ENCODE measurements at regions not wholly inside any gene's neighbourhood (a gene's known extent, or its start where the extent isn't known, plus 50 kb on each side); places are given as distances from the start of the nearest gene placed in this dataset.

DNA sequence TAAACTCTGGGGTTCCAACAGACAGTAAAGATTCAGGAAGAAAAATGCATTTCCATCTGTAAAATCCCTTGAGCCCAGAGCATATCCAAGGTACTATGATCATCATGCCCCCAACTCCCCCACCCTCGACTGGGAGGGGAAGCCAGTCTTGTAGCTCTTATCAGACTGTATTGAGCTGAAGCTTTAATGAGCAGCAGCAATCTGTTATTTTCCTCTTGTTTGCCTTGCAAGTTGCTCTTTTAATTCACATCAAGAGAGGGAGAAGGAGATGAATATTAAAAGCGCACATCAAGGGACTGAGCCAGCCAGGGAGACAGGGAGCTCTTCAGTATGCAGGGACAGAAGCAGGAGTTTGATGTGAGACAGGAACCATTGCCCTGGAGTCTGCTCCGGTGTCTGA is 52.5 kb upstream of the KCNA3 start:
- H3K36me3 ChIP-seq (ENCODE audit: control insufficient read depth in 4 of 4, insufficient read depth in 3 of 4, low read depth in 1 of 4, low read length in 3 of 4): no peaks in the 10 kb centered on the region
- no peak for TF ChIP-seq SP1 (IDR thresholded peaks at IDR 0.05)
- no peak for TF ChIP-seq JUND (IDR thresholded peaks at IDR 0.05)
- TF ChIP-seq RAD21 (IDR thresholded peaks at IDR 0.05): no peak
- TF ChIP-seq, protein P1, sequence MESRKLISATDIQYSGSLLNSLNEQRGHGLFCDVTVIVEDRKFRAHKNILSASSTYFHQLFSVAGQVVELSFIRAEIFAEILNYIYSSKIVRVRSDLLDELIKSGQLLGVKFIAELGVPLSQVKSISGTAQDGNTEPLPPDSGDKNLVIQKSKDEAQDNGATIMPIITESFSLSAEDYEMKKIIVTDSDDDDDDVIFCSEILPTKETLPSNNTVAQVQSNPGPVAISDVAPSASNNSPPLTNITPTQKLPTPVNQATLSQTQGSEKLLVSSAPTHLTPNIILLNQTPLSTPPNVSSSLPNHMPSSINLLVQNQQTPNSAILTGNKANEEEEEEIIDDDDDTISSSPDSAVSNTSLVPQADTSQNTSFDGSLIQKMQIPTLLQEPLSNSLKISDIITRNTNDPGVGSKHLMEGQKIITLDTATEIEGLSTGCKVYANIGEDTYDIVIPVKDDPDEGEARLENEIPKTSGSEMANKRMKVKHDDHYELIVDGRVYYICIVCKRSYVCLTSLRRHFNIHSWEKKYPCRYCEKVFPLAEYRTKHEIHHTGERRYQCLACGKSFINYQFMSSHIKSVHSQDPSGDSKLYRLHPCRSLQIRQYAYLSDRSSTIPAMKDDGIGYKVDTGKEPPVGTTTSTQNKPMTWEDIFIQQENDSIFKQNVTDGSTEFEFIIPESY (IDR thresholded peaks at IDR 0.05): no peak
- TF ChIP-seq FOXA1 (IDR thresholded peaks at IDR 0.05): no peak
- TF ChIP-seq, protein P2, sequence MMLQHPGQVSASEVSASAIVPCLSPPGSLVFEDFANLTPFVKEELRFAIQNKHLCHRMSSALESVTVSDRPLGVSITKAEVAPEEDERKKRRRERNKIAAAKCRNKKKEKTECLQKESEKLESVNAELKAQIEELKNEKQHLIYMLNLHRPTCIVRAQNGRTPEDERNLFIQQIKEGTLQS (IDR thresholded peaks at IDR 0.05): no peak
- TF ChIP-seq, protein P3, sequence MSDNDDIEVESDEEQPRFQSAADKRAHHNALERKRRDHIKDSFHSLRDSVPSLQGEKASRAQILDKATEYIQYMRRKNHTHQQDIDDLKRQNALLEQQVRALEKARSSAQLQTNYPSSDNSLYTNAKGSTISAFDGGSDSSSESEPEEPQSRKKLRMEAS (IDR thresholded peaks at IDR 0.05): no peak
- no peak for TF ChIP-seq HNF4A (conservative IDR thresholded peaks at IDR 0.05)
- TF ChIP-seq TAF1 (conservative IDR thresholded peaks at IDR 0.05): no peak
- no peak for TF ChIP-seq RXRA (IDR thresholded peaks at IDR 0.05)
- TF ChIP-seq EGR1 (IDR thresholded peaks at IDR 0.05; ENCODE audit: low read depth in 2 of 2): no peak
- TF ChIP-seq, protein P4, sequence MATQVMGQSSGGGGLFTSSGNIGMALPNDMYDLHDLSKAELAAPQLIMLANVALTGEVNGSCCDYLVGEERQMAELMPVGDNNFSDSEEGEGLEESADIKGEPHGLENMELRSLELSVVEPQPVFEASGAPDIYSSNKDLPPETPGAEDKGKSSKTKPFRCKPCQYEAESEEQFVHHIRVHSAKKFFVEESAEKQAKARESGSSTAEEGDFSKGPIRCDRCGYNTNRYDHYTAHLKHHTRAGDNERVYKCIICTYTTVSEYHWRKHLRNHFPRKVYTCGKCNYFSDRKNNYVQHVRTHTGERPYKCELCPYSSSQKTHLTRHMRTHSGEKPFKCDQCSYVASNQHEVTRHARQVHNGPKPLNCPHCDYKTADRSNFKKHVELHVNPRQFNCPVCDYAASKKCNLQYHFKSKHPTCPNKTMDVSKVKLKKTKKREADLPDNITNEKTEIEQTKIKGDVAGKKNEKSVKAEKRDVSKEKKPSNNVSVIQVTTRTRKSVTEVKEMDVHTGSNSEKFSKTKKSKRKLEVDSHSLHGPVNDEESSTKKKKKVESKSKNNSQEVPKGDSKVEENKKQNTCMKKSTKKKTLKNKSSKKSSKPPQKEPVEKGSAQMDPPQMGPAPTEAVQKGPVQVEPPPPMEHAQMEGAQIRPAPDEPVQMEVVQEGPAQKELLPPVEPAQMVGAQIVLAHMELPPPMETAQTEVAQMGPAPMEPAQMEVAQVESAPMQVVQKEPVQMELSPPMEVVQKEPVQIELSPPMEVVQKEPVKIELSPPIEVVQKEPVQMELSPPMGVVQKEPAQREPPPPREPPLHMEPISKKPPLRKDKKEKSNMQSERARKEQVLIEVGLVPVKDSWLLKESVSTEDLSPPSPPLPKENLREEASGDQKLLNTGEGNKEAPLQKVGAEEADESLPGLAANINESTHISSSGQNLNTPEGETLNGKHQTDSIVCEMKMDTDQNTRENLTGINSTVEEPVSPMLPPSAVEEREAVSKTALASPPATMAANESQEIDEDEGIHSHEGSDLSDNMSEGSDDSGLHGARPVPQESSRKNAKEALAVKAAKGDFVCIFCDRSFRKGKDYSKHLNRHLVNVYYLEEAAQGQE (IDR thresholded peaks at IDR 0.05): no peak
- TF ChIP-seq, protein P5, sequence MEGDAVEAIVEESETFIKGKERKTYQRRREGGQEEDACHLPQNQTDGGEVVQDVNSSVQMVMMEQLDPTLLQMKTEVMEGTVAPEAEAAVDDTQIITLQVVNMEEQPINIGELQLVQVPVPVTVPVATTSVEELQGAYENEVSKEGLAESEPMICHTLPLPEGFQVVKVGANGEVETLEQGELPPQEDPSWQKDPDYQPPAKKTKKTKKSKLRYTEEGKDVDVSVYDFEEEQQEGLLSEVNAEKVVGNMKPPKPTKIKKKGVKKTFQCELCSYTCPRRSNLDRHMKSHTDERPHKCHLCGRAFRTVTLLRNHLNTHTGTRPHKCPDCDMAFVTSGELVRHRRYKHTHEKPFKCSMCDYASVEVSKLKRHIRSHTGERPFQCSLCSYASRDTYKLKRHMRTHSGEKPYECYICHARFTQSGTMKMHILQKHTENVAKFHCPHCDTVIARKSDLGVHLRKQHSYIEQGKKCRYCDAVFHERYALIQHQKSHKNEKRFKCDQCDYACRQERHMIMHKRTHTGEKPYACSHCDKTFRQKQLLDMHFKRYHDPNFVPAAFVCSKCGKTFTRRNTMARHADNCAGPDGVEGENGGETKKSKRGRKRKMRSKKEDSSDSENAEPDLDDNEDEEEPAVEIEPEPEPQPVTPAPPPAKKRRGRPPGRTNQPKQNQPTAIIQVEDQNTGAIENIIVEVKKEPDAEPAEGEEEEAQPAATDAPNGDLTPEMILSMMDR (IDR thresholded peaks at IDR 0.05; ENCODE audit: low read depth, low read length, missing input control): no peak
- TF ChIP-seq FOXA2 (IDR thresholded peaks at IDR 0.05): no peak
- no peak for TF ChIP-seq YY1 (IDR thresholded peaks at IDR 0.05)
- TF ChIP-seq NR2F2 (IDR thresholded peaks at IDR 0.05): no peak
- no peak for TF ChIP-seq HNF4G (IDR thresholded peaks at IDR 0.05)
- 40% methylated on average over 3 of the region's 3 CpGs for WGBS
- no peak overlapping the region for H3K9ac ChIP-seq (ENCODE audit: low read depth in 1 of 2, low read length in 2 of 2)
- H3K27me3 ChIP-seq (ENCODE audit: control insufficient read depth in 4 of 4, insufficient read depth in 4 of 4, low read length in 3 of 4): peaks cover 0 to 5% (median under 1%) of the 10 kb centered on the region in 4 donors
- H3K4me1 ChIP-seq (ENCODE audit: control insufficient read depth in 4 of 4, insufficient read depth in 4 of 4, low read length in 3 of 4): no peaks in the 10 kb centered on the region
- H3K4me3 ChIP-seq (ENCODE audit: low read depth in 1 of 3, low read length in 3 of 3): no peak overlapping the region
- no peaks in the 10 kb centered on the region for H3K9me3 ChIP-seq (ENCODE audit: control insufficient read depth in 4 of 4, low read length in 3 of 4)
- no peak overlapping the region for H3K27ac ChIP-seq (ENCODE audit: low read depth in 1 of 2, low read length in 2 of 2)
- no peak for DNase-seq (ENCODE audit: low spot score)

DNA sequence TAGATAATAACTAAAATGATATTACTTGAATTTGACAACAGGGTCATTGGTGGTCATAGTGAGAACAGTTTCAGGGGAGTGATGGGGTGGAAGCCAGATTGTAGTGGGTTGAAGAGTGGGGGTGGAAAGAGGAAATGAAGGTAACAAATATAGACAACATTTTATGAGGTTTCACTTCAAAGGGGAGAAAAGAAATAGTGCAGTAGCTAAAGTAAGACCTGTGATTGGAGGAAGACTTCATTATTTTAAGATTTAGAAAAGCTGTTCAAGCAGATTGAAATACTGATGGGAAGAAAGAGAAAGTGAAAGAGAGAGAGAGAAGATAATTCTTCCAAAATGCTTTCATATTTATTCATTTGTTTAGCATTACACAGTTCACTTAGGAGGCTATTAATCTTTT is 52.0 kb upstream of the KCNA3 start:
- no peak overlapping the region for H3K27ac ChIP-seq (ENCODE audit: low read depth in 1 of 2, low read length in 2 of 2)
- no peak for DNase-seq (ENCODE audit: low spot score)
- TF ChIP-seq YY1 (IDR thresholded peaks at IDR 0.05) (no peak), NR2F2 (IDR thresholded peaks at IDR 0.05) (no peak), TAF1 (conservative IDR thresholded peaks at IDR 0.05) (no peak), FOXA2 (IDR thresholded peaks at IDR 0.05) (no peak), FOXA1 (IDR thresholded peaks at IDR 0.05) (no peak)
- TF ChIP-seq, protein P4 (IDR thresholded peaks at IDR 0.05): no peak
- no peak overlapping the region for H3K4me3 ChIP-seq (ENCODE audit: low read depth in 1 of 3, low read length in 3 of 3)
- no peaks in the 10 kb centered on the region for H3K9me3 ChIP-seq (ENCODE audit: control insufficient read depth in 4 of 4, low read length in 3 of 4)
- H3K36me3 ChIP-seq (ENCODE audit: control insufficient read depth in 4 of 4, insufficient read depth in 3 of 4, low read depth in 1 of 4, low read length in 3 of 4): no peaks in the 10 kb centered on the region
- no peak overlapping the region for H3K9ac ChIP-seq (ENCODE audit: low read depth in 1 of 2, low read length in 2 of 2)
- peaks cover 0 to 5% (median under 1%) of the 10 kb centered on the region in 4 donors for H3K27me3 ChIP-seq (ENCODE audit: control insufficient read depth in 4 of 4, insufficient read depth in 4 of 4, low read length in 3 of 4)
- no peaks in the 10 kb centered on the region for H3K4me1 ChIP-seq (ENCODE audit: control insufficient read depth in 4 of 4, insufficient read depth in 4 of 4, low read length in 3 of 4)

Measured in liver (tissue), 8 donors.